ENCODE measurements at regions not wholly inside any gene's neighbourhood (a gene's known extent, or its start where the extent isn't known, plus 50 kb on each side); places are given as distances from the start of the nearest gene placed in this dataset.

- TF ChIP-seq CTCF (conservative IDR thresholded peaks at IDR 0.05; ENCODE audit: low read depth in 2 of 2) (no peak), ETS1 (IDR thresholded peaks at IDR 0.05) (no peak), REST (IDR thresholded peaks at IDR 0.05; ENCODE audit: unreplicated experiment) (no peak), POLR2AphosphoS5 (IDR thresholded peaks at IDR 0.05; ENCODE audit: low read depth) (no peak)
These were observed 212.3 kb upstream of the IRX4 start for GRCh38 chr5:2095011-2095410.

Measured in GM23338 (cell line).